Thyroid gland (tissue), 4 donors: ENCODE measurements at regions not wholly inside any gene's neighbourhood (a gene's known extent, or its start where the extent isn't known, plus 50 kb on each side); places are given as distances from the start of the nearest gene placed in this dataset.

Source experiments
- DNase-seq, 2 donors: peaks; one replicate each; pipeline ENCODE4 v3.0.0-alpha.2; 2019
- H3K27ac ChIP-seq, 3 donors: fragments of 200-600 bp; sonication (generic); 1 replicate in 2 of 3; 2 replicates in 1 of 3; pipeline ENCODE4 v1.5.1; 2016 to 2019; ENCODE audit warnings: mild to moderate bottlenecking in 1 of 3, moderate library complexity in 1 of 3
- H3K27me3 ChIP-seq: fragments of 200-600 bp; sonication (generic); one replicate; pipeline ENCODE4 v1.5.1; 2019
- H3K36me3 ChIP-seq, 2 donors: fragments of 200-600 bp; sonication (generic); one replicate each; pipeline ENCODE4 v1.5.1; 2016 to 2019
- H3K4me1 ChIP-seq, 2 donors: fragments of 200-600 bp; sonication (generic); one replicate each; pipeline ENCODE4 v1.5.1; 2017 to 2019
- H3K4me3 ChIP-seq, 3 donors: fragments of 200-600 bp; sonication (generic); replicated peaks in 1 of 3; 1 replicate in 2 of 3; 2 replicates in 1 of 3; pipeline ENCODE4 v1.5.1; 2016; ENCODE audit warnings: mild to moderate bottlenecking in 1 of 3
- H3K9me3 ChIP-seq: fragments of 200-600 bp; sonication (generic); one replicate; pipeline ENCODE4 v1.5.1; 2017
- POLR2A ChIP-seq, 2 donors: fragments of 450-650 bp; IDR thresholded peaks; one replicate each; pipeline ENCODE4 v1.6.1; 2017; ENCODE audit warnings: antibody characterized with exemption in 2 of 2, mild to moderate bottlenecking in 2 of 2, moderate library complexity in 1 of 2
- WGBS, 2 donors: methylation state at CpG; one replicate each; pipeline ENCODE4 v1.1.5; 2017; 5-methylcytosine and 5-hydroxymethylcytosine counted together
- intact Hi-C: fragments of 100-400 bp; cut with DNase I; formaldehyde crosslinking; loops from one replicate; pipeline ENCODE4 v1.15.1; 2023
- TF ChIP-seq, protein P1 (sequence below), 6 experiments: fragments of 200-600 bp in 3 of 6; fragments of 450-650 bp in 3 of 6; sonication (generic) in 3 of 6; IDR thresholded peaks; one replicate each; pipeline ENCODE4 v1.5.1; 2016 to 2019; ENCODE audit warnings: antibody characterized with exemption in 6 of 6, mild to moderate bottlenecking in 2 of 6, inconsistent platforms in 1 of 6, moderate library complexity in 1 of 6

GRCh38 chr16:54546521-54546920 lies 259.9 kb upstream of the IRX3 start:
- intact Hi-C loops: no loop called here
- no peaks in the 10 kb centered on the region for H3K27me3 ChIP-seq
- H3K27ac ChIP-seq: no peak overlapping the region
- H3K4me3 ChIP-seq: no peak overlapping the region
- WGBS, 2 donors: 59 to 63% methylated on average over 5 of the region's 5 CpGs
- DNase-seq: no peak
- TF ChIP-seq, protein P1, sequence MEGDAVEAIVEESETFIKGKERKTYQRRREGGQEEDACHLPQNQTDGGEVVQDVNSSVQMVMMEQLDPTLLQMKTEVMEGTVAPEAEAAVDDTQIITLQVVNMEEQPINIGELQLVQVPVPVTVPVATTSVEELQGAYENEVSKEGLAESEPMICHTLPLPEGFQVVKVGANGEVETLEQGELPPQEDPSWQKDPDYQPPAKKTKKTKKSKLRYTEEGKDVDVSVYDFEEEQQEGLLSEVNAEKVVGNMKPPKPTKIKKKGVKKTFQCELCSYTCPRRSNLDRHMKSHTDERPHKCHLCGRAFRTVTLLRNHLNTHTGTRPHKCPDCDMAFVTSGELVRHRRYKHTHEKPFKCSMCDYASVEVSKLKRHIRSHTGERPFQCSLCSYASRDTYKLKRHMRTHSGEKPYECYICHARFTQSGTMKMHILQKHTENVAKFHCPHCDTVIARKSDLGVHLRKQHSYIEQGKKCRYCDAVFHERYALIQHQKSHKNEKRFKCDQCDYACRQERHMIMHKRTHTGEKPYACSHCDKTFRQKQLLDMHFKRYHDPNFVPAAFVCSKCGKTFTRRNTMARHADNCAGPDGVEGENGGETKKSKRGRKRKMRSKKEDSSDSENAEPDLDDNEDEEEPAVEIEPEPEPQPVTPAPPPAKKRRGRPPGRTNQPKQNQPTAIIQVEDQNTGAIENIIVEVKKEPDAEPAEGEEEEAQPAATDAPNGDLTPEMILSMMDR (IDR thresholded peaks at IDR 0.05): no peak
- TF ChIP-seq POLR2A (IDR thresholded peaks at IDR 0.05): no peak
- H3K4me1 ChIP-seq: no peaks in the 10 kb centered on the region
- no peaks in the 10 kb centered on the region for H3K9me3 ChIP-seq
- H3K36me3 ChIP-seq: no peaks in the 10 kb centered on the region

- no peaks in the 10 kb centered on the region for H3K4me1 ChIP-seq
- intact Hi-C loops: no loop called here
- no peak overlapping the region for H3K4me3 ChIP-seq
- H3K9me3 ChIP-seq: no peaks in the 10 kb centered on the region
- WGBS, 2 donors: 58 to 72% methylated on average over 14 of the region's 14 CpGs
- H3K27ac ChIP-seq: no peak overlapping the region
- no peak for DNase-seq
- no peaks in the 10 kb centered on the region for H3K27me3 ChIP-seq
- H3K36me3 ChIP-seq: no peaks in the 10 kb centered on the region
- TF ChIP-seq, protein P1 (IDR thresholded peaks at IDR 0.05): no peak
- TF ChIP-seq POLR2A (IDR thresholded peaks at IDR 0.05): no peak
Measured at GRCh38 chr16:54545854-54546511, 259.4 kb upstream of the IRX3 start.

GRCh38 chr16:54544553-54545180 lies 258.1 kb upstream of the IRX3 start:
- H3K4me1 ChIP-seq: no peaks in the 10 kb centered on the region
- no peaks in the 10 kb centered on the region for H3K9me3 ChIP-seq
- H3K4me3 ChIP-seq: no peak overlapping the region
- H3K27ac ChIP-seq: no peak overlapping the region
- intact Hi-C loops: no loop called here
- WGBS, 2 donors: 71 to 86% methylated on average over 7 of the region's 7 CpGs
- DNase-seq: no peak
- H3K27me3 ChIP-seq: no peaks in the 10 kb centered on the region
- TF ChIP-seq, protein P1 (IDR thresholded peaks at IDR 0.05): no peak
- no peak for TF ChIP-seq POLR2A (IDR thresholded peaks at IDR 0.05)
- no peaks in the 10 kb centered on the region for H3K36me3 ChIP-seq

DNA sequence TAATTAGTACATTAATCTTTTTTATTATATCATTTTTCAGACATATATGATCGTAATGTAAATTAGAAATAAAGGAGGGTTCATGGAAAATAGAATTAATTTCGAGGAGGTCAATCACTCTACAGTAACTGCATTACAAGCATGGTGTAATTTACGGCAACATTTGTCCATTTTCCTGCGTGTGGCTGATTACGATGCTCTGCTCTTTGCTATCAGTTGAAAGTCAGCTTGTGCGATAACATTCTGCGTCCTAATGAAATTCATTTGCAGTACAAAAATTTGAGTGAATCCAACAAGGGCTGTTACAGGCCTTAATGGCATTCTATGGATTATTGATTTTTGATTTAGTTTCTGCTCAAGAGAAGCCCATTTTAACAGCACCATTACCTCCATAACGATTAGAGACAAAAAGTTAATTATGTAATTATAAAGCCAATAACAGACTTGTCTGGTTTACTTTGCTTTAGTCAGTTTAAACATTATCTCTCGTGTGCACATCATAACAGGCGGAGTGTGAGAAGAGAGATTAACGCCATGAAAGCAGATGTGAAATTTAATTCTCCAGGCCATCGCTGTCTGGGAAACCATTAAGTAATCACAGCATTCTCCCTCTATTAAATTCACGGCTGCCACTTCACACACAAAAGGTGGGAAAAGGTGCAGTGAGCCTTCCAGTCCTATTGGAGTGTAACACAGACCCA lies 256.4 kb upstream of the IRX3 start:
- TF ChIP-seq POLR2A (IDR thresholded peaks at IDR 0.05): no peak
- TF ChIP-seq, protein P1 (IDR thresholded peaks at IDR 0.05): no peak
- H3K4me3 ChIP-seq: no peak overlapping the region
- no peak overlapping the region for H3K27ac ChIP-seq
- H3K4me1 ChIP-seq: no peaks in the 10 kb centered on the region
- DNase-seq: no peak
- H3K36me3 ChIP-seq: no peaks in the 10 kb centered on the region
- WGBS, 2 donors: 89 to 91% methylated on average over 13 of the region's 13 CpGs
- no peaks in the 10 kb centered on the region for H3K9me3 ChIP-seq
- intact Hi-C loops: no loop called here
- no peaks in the 10 kb centered on the region for H3K27me3 ChIP-seq
